ENCODE measurements at regions not wholly inside any gene's neighbourhood (a gene's known extent, or its start where the extent isn't known, plus 50 kb on each side); places are given as distances from the start of the nearest gene placed in this dataset.

- H3K9me3 ChIP-seq = peaks cover 0 to 12% (median 0%) of the 10 kb centered on the region in 12 donors
- no peak overlapping the region for H3K4me3 ChIP-seq
- no peak overlapping the region for H3K27ac ChIP-seq
- no peaks in the 10 kb centered on the region for H3K36me3 ChIP-seq
- TF ChIP-seq POLR2A (IDR thresholded peaks at IDR 0.05) (no peak), CTCF (IDR thresholded peaks at IDR 0.05) (no peak)
- H3K4me1 ChIP-seq = no peaks in the 10 kb centered on the region
- no peak for DNase-seq
- ATAC-seq = no peak
- H3K27me3 ChIP-seq = no peaks in the 10 kb centered on the region
- intact Hi-C loops (cut with DNase I) = no loop called here
These were observed 195.1 kb downstream of the ZPLD1 start for GRCh38 chr3:102629943-102630342.

GRCh38 chr3:102630531-102630930, 195.7 kb downstream of the ZPLD1 start:
- no peak for ATAC-seq
- intact Hi-C loops (cut with DNase I) = no loop called here
- Histone ChIP-seq H3K9me3 (peaks cover 0 to 12% (median 0%) of the 10 kb centered on the region in 12 donors), H3K36me3 (no peaks in the 10 kb centered on the region), H3K4me1 (no peaks in the 10 kb centered on the region), H3K27me3 (no peaks in the 10 kb centered on the region), H3K27ac (no peak overlapping the region), H3K4me3 (no peak overlapping the region)
- no peak for TF ChIP-seq CTCF (IDR thresholded peaks at IDR 0.05)
- no peak for TF ChIP-seq POLR2A (IDR thresholded peaks at IDR 0.05)
- WGBS, 4 donors = 39 to 58% (median 45%) methylated on average over 6 of the region's 6 CpGs
- no peak for DNase-seq

GRCh38 chr3:102643546-102643945, 208.7 kb downstream of the ZPLD1 start:
- TF ChIP-seq POLR2A (IDR thresholded peaks at IDR 0.05) (no peak), CTCF (IDR thresholded peaks at IDR 0.05) (no peak)
- intact Hi-C loops (cut with DNase I) = no loop called here
- Histone ChIP-seq H3K4me1 (no peaks in the 10 kb centered on the region), H3K27me3 (no peaks in the 10 kb centered on the region), H3K9me3 (peaks cover 0 to 4% (median 0%) of the 10 kb centered on the region in 12 donors), H3K27ac (no peak overlapping the region), H3K36me3 (no peaks in the 10 kb centered on the region), H3K4me3 (no peak overlapping the region)
- 80 to 94% (median 83%) methylated on average over 4 of the region's 4 CpGs for WGBS, 4 donors
- DNase-seq (no peak), ATAC-seq (no peak)

GRCh38 chr3:102646557-102646956, 211.7 kb downstream of the ZPLD1 start:
- intact Hi-C loops (cut with DNase I) = no loop called here
- H3K27ac ChIP-seq = no peak overlapping the region
- TF ChIP-seq CTCF (IDR thresholded peaks at IDR 0.05) = no peak
- no peak for TF ChIP-seq POLR2A (IDR thresholded peaks at IDR 0.05)
- ATAC-seq (no peak), DNase-seq (no peak)
- H3K9me3 ChIP-seq = peaks cover 0 to 4% (median 0%) of the 10 kb centered on the region in 12 donors
- WGBS, 4 donors = 86 to 95% (median 91%) methylated on average over 2 of the region's 2 CpGs
- no peaks in the 10 kb centered on the region for H3K4me1 ChIP-seq
- H3K4me3 ChIP-seq = no peak overlapping the region
- no peaks in the 10 kb centered on the region for H3K27me3 ChIP-seq
- H3K36me3 ChIP-seq = no peaks in the 10 kb centered on the region
